Fibroblast of lung (primary cell): ENCODE measurements at regions not wholly inside any gene's neighbourhood (a gene's known extent, or its start where the extent isn't known, plus 50 kb on each side); places are given as distances from the start of the nearest gene placed in this dataset.

Experiments used
- CTCF ChIP-seq, 2 donors: IDR thresholded peaks in 1 of 2; conservative IDR thresholded peaks in 1 of 2; 1 replicate in 1 of 2; 2 replicates in 1 of 2; pipeline ENCODE4 v1.5.1; 2011 to 2012; ENCODE audit warnings: low read length in 2 of 2, control low read depth in 1 of 2, inconsistent platforms in 1 of 2, low read depth in 1 of 2, mild to moderate bottlenecking in 1 of 2
- EZH2 ChIP-seq: IDR thresholded peaks from 2 replicates; pipeline ENCODE4 v1.5.1; 2012; ENCODE audit warnings: low read length, control low read depth, mild to moderate bottlenecking; ENCODE audit errors: missing control alignments

- TF ChIP-seq CTCF (conservative IDR thresholded peaks at IDR 0.05 in 1 of 2, IDR thresholded peaks at IDR 0.05 in 1 of 2; ENCODE audit: low read depth in 1 of 2, low read length in 2 of 2) (no peak), EZH2 (no peak)
These were observed 142.8 kb upstream of the FUT8 start for GRCh38 chr14:65269732-65270131.
